Left ventricle myocardium inferior (tissue), 1 donor: ENCODE measurements at regions not wholly inside any gene's neighbourhood (a gene's known extent, or its start where the extent isn't known, plus 50 kb on each side); places are given as distances from the start of the nearest gene placed in this dataset.

Experiments used
- DNase-seq: peaks from one replicate; pipeline ENCODE4 v3.0.0-alpha.2; 2020
- H3K27ac ChIP-seq: fragments of 200-600 bp; replicated peaks from 2 replicates; pipeline ENCODE4 v1.8.0; 2021
- H3K27me3 ChIP-seq: fragments of 200-600 bp; 2 replicates; pipeline ENCODE4 v1.8.0; 2021; ENCODE audit warnings: low read depth
- H3K36me3 ChIP-seq: fragments of 200-600 bp; 2 replicates; pipeline ENCODE4 v1.8.0; 2021
- H3K4me1 ChIP-seq: fragments of 200-600 bp; 2 replicates; pipeline ENCODE4 v1.8.0; 2021
- H3K4me3 ChIP-seq: fragments of 200-600 bp; 2 replicates; pipeline ENCODE4 v1.8.0; 2021; ENCODE audit warnings: mild to moderate bottlenecking, moderate library complexity
- H3K9me3 ChIP-seq: fragments of 200-600 bp; replicated peaks from 2 replicates; pipeline ENCODE4 v1.8.0; 2021
- intact Hi-C: fragments of 100-400 bp; cut with micrococcal nuclease; formaldehyde crosslinking; loops from one replicate; pipeline ENCODE4 v1.11.0; 2022
- TF ChIP-seq, protein P1 (sequence below): fragments of 200-600 bp; IDR thresholded peaks from 2 replicates; pipeline ENCODE4 v1.8.0; 2021; ENCODE audit warnings: antibody characterized with exemption, mild to moderate bottlenecking, borderline replicate concordance
- donor health status: DM: no; HTN: yes; CAD: no; lungs with severe emphysema.

DNA sequence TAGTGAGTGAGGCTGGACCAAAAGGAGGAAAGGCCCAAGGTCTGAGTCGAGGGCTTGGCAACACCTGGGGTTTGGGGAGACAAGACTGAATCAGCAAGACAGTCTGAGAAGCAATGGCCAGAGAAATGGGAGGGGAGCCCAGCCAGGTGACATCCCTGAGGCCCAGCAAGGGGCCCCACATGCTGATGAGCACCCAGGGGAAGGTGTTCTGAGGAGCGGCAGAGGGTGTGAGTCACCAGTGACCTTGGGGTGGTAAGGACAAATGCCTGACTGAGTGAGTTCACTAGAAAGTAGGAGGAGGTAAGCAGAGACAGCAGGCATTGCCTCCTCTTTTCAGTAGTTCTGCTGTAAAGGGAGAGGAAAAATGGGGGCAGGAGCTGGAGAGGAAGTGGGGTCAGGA lies 192.4 kb upstream of the GALNT2 start:
- TF ChIP-seq, protein P1, sequence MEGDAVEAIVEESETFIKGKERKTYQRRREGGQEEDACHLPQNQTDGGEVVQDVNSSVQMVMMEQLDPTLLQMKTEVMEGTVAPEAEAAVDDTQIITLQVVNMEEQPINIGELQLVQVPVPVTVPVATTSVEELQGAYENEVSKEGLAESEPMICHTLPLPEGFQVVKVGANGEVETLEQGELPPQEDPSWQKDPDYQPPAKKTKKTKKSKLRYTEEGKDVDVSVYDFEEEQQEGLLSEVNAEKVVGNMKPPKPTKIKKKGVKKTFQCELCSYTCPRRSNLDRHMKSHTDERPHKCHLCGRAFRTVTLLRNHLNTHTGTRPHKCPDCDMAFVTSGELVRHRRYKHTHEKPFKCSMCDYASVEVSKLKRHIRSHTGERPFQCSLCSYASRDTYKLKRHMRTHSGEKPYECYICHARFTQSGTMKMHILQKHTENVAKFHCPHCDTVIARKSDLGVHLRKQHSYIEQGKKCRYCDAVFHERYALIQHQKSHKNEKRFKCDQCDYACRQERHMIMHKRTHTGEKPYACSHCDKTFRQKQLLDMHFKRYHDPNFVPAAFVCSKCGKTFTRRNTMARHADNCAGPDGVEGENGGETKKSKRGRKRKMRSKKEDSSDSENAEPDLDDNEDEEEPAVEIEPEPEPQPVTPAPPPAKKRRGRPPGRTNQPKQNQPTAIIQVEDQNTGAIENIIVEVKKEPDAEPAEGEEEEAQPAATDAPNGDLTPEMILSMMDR = no peak
- intact Hi-C loops = no loop called here
- H3K4me3 ChIP-seq = no peak overlapping the region
- H3K4me1 ChIP-seq = peaks cover 13% of the 10 kb centered on the region
- H3K36me3 ChIP-seq = no peaks in the 10 kb centered on the region
- H3K27me3 ChIP-seq = no peaks in the 10 kb centered on the region
- DNase-seq = no peak
- no peaks in the 10 kb centered on the region for H3K9me3 ChIP-seq
- no peak overlapping the region for H3K27ac ChIP-seq

DNA sequence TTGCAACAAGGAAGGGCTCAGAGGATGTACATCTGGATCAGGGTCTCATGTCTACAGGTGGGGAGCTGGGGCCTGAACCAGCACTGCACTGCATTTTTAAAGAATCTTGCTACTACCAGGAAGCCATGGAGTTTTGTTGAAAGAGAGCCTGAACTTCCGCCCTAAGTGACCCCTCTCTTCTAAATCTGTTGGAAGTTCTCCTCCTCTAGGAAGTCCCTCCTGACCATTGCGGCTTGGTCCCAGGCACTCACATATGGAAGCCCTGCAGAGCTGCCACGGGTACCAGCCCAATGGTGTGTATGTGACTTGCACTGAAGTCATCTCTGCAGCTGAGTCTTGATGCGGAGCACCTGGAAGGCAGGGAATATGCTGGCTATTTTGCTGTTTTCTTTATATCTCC lies 192.0 kb upstream of the GALNT2 start:
- no peaks in the 10 kb centered on the region for H3K36me3 ChIP-seq
- no peak overlapping the region for H3K4me3 ChIP-seq
- intact Hi-C loops = no loop called here
- H3K4me1 ChIP-seq = peaks cover 13% of the 10 kb centered on the region
- TF ChIP-seq, protein P1 = no peak
- DNase-seq = no peak
- no peaks in the 10 kb centered on the region for H3K9me3 ChIP-seq
- no peak overlapping the region for H3K27ac ChIP-seq
- H3K27me3 ChIP-seq = no peaks in the 10 kb centered on the region

GRCh38 chr1:229879746-229880145 lies 187.3 kb upstream of the GALNT2 start:
- TF ChIP-seq, protein P1 = no peak
- no peak overlapping the region for H3K27ac ChIP-seq
- H3K4me1 ChIP-seq = peaks cover 12% of the 10 kb centered on the region
- DNase-seq = no peak
- no peak overlapping the region for H3K4me3 ChIP-seq
- intact Hi-C loops = no loop called here
- H3K27me3 ChIP-seq = peaks cover 10% of the 10 kb centered on the region
- H3K36me3 ChIP-seq = no peaks in the 10 kb centered on the region
- no peaks in the 10 kb centered on the region for H3K9me3 ChIP-seq

GRCh38 chr1:229880271-229881170 lies 186.5 kb upstream of the GALNT2 start:
- H3K27ac ChIP-seq = no peak overlapping the region
- H3K4me1 ChIP-seq = peaks cover 12% of the 10 kb centered on the region
- TF ChIP-seq, protein P1 = no peak
- peaks cover 10% of the 10 kb centered on the region for H3K27me3 ChIP-seq
- H3K4me3 ChIP-seq = no peak overlapping the region
- DNase-seq = no peak
- H3K36me3 ChIP-seq = no peaks in the 10 kb centered on the region
- H3K9me3 ChIP-seq = no peaks in the 10 kb centered on the region
- intact Hi-C loops = no loop called here

- intact Hi-C loops = no loop called here
- no peaks in the 10 kb centered on the region for H3K36me3 ChIP-seq
- TF ChIP-seq, protein P1 = no peak
- peaks cover 10% of the 10 kb centered on the region for H3K27me3 ChIP-seq
- no peak for DNase-seq
- no peaks in the 10 kb centered on the region for H3K9me3 ChIP-seq
- no peak overlapping the region for H3K4me3 ChIP-seq
- H3K27ac ChIP-seq = no peak overlapping the region
- H3K4me1 ChIP-seq = peaks cover 18% of the 10 kb centered on the region
These were observed 184.4 kb upstream of the GALNT2 start for GRCh38 chr1:229882621-229883020.
